22Rv1 (cell line): ENCODE measurements at regions not wholly inside any gene's neighbourhood (a gene's known extent, or its start where the extent isn't known, plus 50 kb on each side); places are given as distances from the start of the nearest gene placed in this dataset.

Source experiments
- H3K27ac ChIP-seq: fragments of 450-650 bp; 2 replicates; pipeline ENCODE4 v1.5.1; 2017
- ZFX ChIP-seq: fragments of 450-650 bp; IDR thresholded peaks from 2 replicates; pipeline ENCODE4 v1.6.1; 2017; ENCODE audit warnings: antibody characterized with exemption, borderline replicate concordance
- TF ChIP-seq, protein P1 (sequence below): fragments of 450-650 bp; IDR thresholded peaks from 2 replicates; pipeline ENCODE4 v1.5.1; 2017; ENCODE audit warnings: mild to moderate bottlenecking

- H3K27ac ChIP-seq = no peak overlapping the region
Measured at GRCh38 chr2:186256540-186256939, 229.5 kb upstream of the ZC3H15 start.

GRCh38 chr2:186263673-186264250 lies 222.3 kb upstream of the ZC3H15 start:
- TF ChIP-seq, protein P1, sequence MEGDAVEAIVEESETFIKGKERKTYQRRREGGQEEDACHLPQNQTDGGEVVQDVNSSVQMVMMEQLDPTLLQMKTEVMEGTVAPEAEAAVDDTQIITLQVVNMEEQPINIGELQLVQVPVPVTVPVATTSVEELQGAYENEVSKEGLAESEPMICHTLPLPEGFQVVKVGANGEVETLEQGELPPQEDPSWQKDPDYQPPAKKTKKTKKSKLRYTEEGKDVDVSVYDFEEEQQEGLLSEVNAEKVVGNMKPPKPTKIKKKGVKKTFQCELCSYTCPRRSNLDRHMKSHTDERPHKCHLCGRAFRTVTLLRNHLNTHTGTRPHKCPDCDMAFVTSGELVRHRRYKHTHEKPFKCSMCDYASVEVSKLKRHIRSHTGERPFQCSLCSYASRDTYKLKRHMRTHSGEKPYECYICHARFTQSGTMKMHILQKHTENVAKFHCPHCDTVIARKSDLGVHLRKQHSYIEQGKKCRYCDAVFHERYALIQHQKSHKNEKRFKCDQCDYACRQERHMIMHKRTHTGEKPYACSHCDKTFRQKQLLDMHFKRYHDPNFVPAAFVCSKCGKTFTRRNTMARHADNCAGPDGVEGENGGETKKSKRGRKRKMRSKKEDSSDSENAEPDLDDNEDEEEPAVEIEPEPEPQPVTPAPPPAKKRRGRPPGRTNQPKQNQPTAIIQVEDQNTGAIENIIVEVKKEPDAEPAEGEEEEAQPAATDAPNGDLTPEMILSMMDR = no peak
- no peak for TF ChIP-seq ZFX
- no peak overlapping the region for H3K27ac ChIP-seq

More at GRCh38 chr2:186256540-186256939, 229.5 kb upstream of the ZC3H15 start:
- no peak for TF ChIP-seq ZFX
- TF ChIP-seq, protein P1 = peak; percentile 72

GRCh38 chr2:186269536-186269935 lies 216.5 kb upstream of the ZC3H15 start:
- H3K27ac ChIP-seq = no peak overlapping the region
- TF ChIP-seq, protein P1 = no peak
- no peak for TF ChIP-seq ZFX

DNA sequence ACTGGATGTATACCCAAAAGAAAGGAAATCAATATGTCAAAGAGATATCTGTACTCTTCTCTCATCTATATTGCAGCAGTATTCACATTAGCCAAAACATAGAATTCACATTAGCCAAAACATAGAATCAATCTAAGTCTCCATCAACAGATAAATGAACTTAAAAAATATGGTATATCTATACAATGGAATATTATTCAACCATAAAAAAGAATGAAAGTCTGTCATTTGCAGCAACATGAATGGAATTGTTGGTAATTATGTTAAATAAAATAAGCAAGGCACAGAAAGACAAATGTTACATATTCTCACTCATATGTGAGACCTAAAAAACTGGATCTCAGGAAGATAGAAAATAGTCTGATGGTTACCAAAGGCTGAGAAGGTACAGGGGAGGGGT lies 212.1 kb upstream of the ZC3H15 start:
- TF ChIP-seq ZFX = no peak
- TF ChIP-seq, protein P1 = no peak
- no peak overlapping the region for H3K27ac ChIP-seq

GRCh38 chr2:186274936-186275575 lies 211.0 kb upstream of the ZC3H15 start:
- no peak for TF ChIP-seq ZFX
- TF ChIP-seq, protein P1 = no peak
- H3K27ac ChIP-seq = no peak overlapping the region

GRCh38 chr2:186276909-186277308 lies 209.2 kb upstream of the ZC3H15 start:
- TF ChIP-seq, protein P1 = no peak
- TF ChIP-seq ZFX = no peak
- H3K27ac ChIP-seq = no peak overlapping the region

GRCh38 chr2:186281726-186282125 lies 204.3 kb upstream of the ZC3H15 start:
- H3K27ac ChIP-seq = no peak overlapping the region
- TF ChIP-seq, protein P1 = no peak
- no peak for TF ChIP-seq ZFX
